GM23338 (cell line): ENCODE measurements at regions not wholly inside any gene's neighbourhood (a gene's known extent, or its start where the extent isn't known, plus 50 kb on each side); places are given as distances from the start of the nearest gene placed in this dataset.

Experiments
- ATAC-seq: fragments of 200-7000 bp; cut with Tn5 transposase; 3 replicates; pipeline ENCODE4 v1.9.1; 2020
- DNase-seq: peaks from one replicate; pipeline ENCODE4 v3.0.0-alpha.2; 2015; ENCODE audit warnings: low spot score
- H2AFZ ChIP-seq: fragments of 200-600 bp; sonication (generic); 2 replicates; pipeline ENCODE4 v1.8.0; 2016; ENCODE audit warnings: antibody characterized with exemption, mild to moderate bottlenecking, moderate library complexity
- H3F3A ChIP-seq: fragments of 200-600 bp; sonication (generic); replicated peaks from 2 replicates; pipeline ENCODE4 v1.8.0; 2017; ENCODE audit warnings: antibody characterized with exemption, mixed run types, low read depth
- H3K27ac ChIP-seq: fragments of 200-600 bp; sonication (generic); 2 replicates; pipeline ENCODE4 v1.6.1; 2016; ENCODE audit warnings: low read depth
- H3K27me3 ChIP-seq: fragments of 200-600 bp; sonication (generic); 2 replicates; pipeline ENCODE4 v1.8.0; 2016; ENCODE audit warnings: mild to moderate bottlenecking, mixed run types, moderate library complexity; ENCODE audit not compliant: insufficient read depth
- H3K36me3 ChIP-seq: fragments of 200-600 bp; sonication (generic); 2 replicates; pipeline ENCODE4 v1.8.0; 2016; ENCODE audit warnings: mild to moderate bottlenecking; ENCODE audit not compliant: insufficient read depth
- H3K4me1 ChIP-seq: fragments of 200-600 bp; sonication (generic); 2 replicates; pipeline ENCODE4 v1.8.0; 2016; ENCODE audit warnings: mild to moderate bottlenecking, moderate library complexity; ENCODE audit not compliant: insufficient read depth
- H3K4me2 ChIP-seq: fragments of 200-600 bp; sonication (generic); 2 replicates; pipeline ENCODE4 v1.7.1; 2017; ENCODE audit warnings: mixed run types
- H3K4me3 ChIP-seq: fragments of 200-600 bp; sonication (generic); 2 replicates; pipeline ENCODE4 v1.6.1; 2016; ENCODE audit warnings: mixed run types
- H3K79me2 ChIP-seq: fragments of 200-600 bp; sonication (generic); replicated peaks from 2 replicates; pipeline ENCODE4 v1.8.0; 2017; ENCODE audit warnings: mild to moderate bottlenecking; ENCODE audit not compliant: insufficient read depth
- H3K9me2 ChIP-seq: fragments of 200-600 bp; sonication (generic); 2 replicates; pipeline ENCODE4 v1.8.0; 2017; ENCODE audit not compliant: insufficient read depth
- H4K20me1 ChIP-seq: fragments of 200-600 bp; sonication (generic); replicated peaks from 2 replicates; pipeline ENCODE4 v1.8.0; 2017; ENCODE audit warnings: mild to moderate bottlenecking; ENCODE audit not compliant: insufficient read depth
- H3K27ac Mint-ChIP-seq: 2 replicates; pipeline ENCODE4 v1.8.0; 2020; ENCODE audit warnings: inconsistent platforms, mild to moderate bottlenecking, moderate library complexity, mixed read lengths
- H3K27me3 Mint-ChIP-seq: 3 replicates; pipeline ENCODE4 v1.8.0; 2022; ENCODE audit warnings: low read depth, mild to moderate bottlenecking, moderate library complexity, mixed read lengths, inconsistent platforms; ENCODE audit not compliant: insufficient read depth, poor library complexity
- H3K36me3 Mint-ChIP-seq: 3 replicates; pipeline ENCODE4 v1.8.0; 2021; ENCODE audit warnings: low read depth, mild to moderate bottlenecking, inconsistent platforms, moderate library complexity, mixed read lengths
- H3K4me1 Mint-ChIP-seq: 3 replicates; pipeline ENCODE4 v1.8.0; 2020; ENCODE audit warnings: mild to moderate bottlenecking, inconsistent platforms, mixed read lengths
- H3K4me3 Mint-ChIP-seq: 3 replicates; pipeline ENCODE4 v1.8.0; 2021; ENCODE audit warnings: moderate library complexity, mild to moderate bottlenecking, inconsistent platforms, mixed read lengths
- H3K9me3 Mint-ChIP-seq: 3 replicates; pipeline ENCODE4 v1.8.0; 2020; ENCODE audit warnings: moderate library complexity, mild to moderate bottlenecking, inconsistent platforms, mixed read lengths
- CREB1 ChIP-seq: fragments of 250-450 bp; sonication (Bioruptor Pico); IDR thresholded peaks from 2 replicates; pipeline ENCODE4 v1.5.0; 2020; ENCODE audit warnings: low read depth, mild to moderate bottlenecking, moderate library complexity
- CTCF ChIP-seq, 2 experiments: fragments of 200-600 bp in 1 of 2; sonication (generic) in 1 of 2; conservative IDR thresholded peaks; 2 replicates each; pipeline versions ENCODE4 v1.5.1 to v1.6.1; 2016 to 2017; ENCODE audit warnings: antibody characterized with exemption in 2 of 2, low read depth in 2 of 2, mild to moderate bottlenecking in 2 of 2, moderate library complexity in 1 of 2
- EZH2 ChIP-seq: fragments of 200-600 bp; sonication (generic); IDR thresholded peaks from one replicate; pipeline ENCODE4 v1.8.0; 2017; ENCODE audit warnings: antibody characterized with exemption, mild to moderate bottlenecking, low read depth; ENCODE audit not compliant: unreplicated experiment
- EZH2phosphoT487 ChIP-seq: fragments of 200-600 bp; sonication (generic); IDR thresholded peaks from one replicate; pipeline ENCODE4 v1.8.1; 2018; ENCODE audit warnings: antibody characterized with exemption; ENCODE audit not compliant: unreplicated experiment
- JUNB ChIP-seq: IDR thresholded peaks from one replicate; pipeline ENCODE4 v1.6.1; 2016; ENCODE audit warnings: antibody characterized with exemption; ENCODE audit not compliant: unreplicated experiment
- NANOG ChIP-seq: IDR thresholded peaks from 2 replicates; pipeline ENCODE4 v1.6.1; 2016; ENCODE audit warnings: antibody characterized with exemption, borderline replicate concordance
- POLR2AphosphoS5 ChIP-seq: IDR thresholded peaks from 2 replicates; pipeline ENCODE4 v1.6.1; 2016; ENCODE audit warnings: antibody characterized with exemption, low read depth
- REST ChIP-seq: IDR thresholded peaks from one replicate; pipeline ENCODE4 v1.6.1; 2018; ENCODE audit warnings: antibody characterized with exemption; ENCODE audit not compliant: unreplicated experiment
- STAT1 ChIP-seq: IDR thresholded peaks from one replicate; pipeline ENCODE4 v1.6.1; 2016; ENCODE audit warnings: antibody characterized with exemption; ENCODE audit not compliant: unreplicated experiment
- ZNF114 ChIP-seq: fragments of 250-450 bp; sonication (Bioruptor Pico); IDR thresholded peaks from 2 replicates; pipeline ENCODE4 v1.5.0; 2020; ENCODE audit warnings: mild to moderate bottlenecking, moderate library complexity
- ZNF331 ChIP-seq: fragments of 250-450 bp; sonication (Bioruptor Pico); IDR thresholded peaks from 2 replicates; pipeline ENCODE4 v1.5.0; 2020; ENCODE audit warnings: low read depth, mild to moderate bottlenecking, moderate library complexity
- TF ChIP-seq, protein P1 (sequence below): IDR thresholded peaks from 2 replicates; pipeline ENCODE4 v1.6.1; 2016; ENCODE audit warnings: antibody characterized with exemption
- TF ChIP-seq, protein P2 (sequence below): fragments of 250-450 bp; sonication (Bioruptor Pico); IDR thresholded peaks from 2 replicates; pipeline ENCODE4 v1.5.0; 2020; ENCODE audit warnings: mild to moderate bottlenecking, moderate library complexity

GRCh38 chr11:29956076-29956556, 60.7 kb downstream of the KCNA4 start:
- Mint-ChIP-seq H3K36me3 (no peaks in the 10 kb centered on the region), H3K4me3 (no peak overlapping the region), H3K27ac (no peak overlapping the region), H3K4me1 (peaks cover 32% of the 10 kb centered on the region), H3K27me3 (peaks cover 2% of the 10 kb centered on the region), H3K9me3 (no peaks in the 10 kb centered on the region; the same call in 2 of the 3 replicates)
- 0 out of 2 replicates have a peak, but pooled peaks cover 4% of the 10 kb centered on the region for H3K9me2 ChIP-seq
- peaks cover 25% of the 10 kb centered on the region for H3K4me1 ChIP-seq
- TF ChIP-seq POLR2AphosphoS5 (no peak), EZH2phosphoT487 (no peak), ZNF331 (CRISPR knock-in tag) (no peak), JUNB (no peak), REST (no peak), NANOG (no peak), STAT1 (no peak), EZH2 (no peak), CREB1 (no peak), CTCF (conservative IDR thresholded peaks at IDR 0.05; ENCODE audit: low read depth in 2 of 2) (no peak), ZNF114 (CRISPR knock-in tag) (no peak)
- TF ChIP-seq, protein P1, sequence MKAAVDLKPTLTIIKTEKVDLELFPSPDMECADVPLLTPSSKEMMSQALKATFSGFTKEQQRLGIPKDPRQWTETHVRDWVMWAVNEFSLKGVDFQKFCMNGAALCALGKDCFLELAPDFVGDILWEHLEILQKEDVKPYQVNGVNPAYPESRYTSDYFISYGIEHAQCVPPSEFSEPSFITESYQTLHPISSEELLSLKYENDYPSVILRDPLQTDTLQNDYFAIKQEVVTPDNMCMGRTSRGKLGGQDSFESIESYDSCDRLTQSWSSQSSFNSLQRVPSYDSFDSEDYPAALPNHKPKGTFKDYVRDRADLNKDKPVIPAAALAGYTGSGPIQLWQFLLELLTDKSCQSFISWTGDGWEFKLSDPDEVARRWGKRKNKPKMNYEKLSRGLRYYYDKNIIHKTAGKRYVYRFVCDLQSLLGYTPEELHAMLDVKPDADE = no peak
- TF ChIP-seq, protein P2, sequence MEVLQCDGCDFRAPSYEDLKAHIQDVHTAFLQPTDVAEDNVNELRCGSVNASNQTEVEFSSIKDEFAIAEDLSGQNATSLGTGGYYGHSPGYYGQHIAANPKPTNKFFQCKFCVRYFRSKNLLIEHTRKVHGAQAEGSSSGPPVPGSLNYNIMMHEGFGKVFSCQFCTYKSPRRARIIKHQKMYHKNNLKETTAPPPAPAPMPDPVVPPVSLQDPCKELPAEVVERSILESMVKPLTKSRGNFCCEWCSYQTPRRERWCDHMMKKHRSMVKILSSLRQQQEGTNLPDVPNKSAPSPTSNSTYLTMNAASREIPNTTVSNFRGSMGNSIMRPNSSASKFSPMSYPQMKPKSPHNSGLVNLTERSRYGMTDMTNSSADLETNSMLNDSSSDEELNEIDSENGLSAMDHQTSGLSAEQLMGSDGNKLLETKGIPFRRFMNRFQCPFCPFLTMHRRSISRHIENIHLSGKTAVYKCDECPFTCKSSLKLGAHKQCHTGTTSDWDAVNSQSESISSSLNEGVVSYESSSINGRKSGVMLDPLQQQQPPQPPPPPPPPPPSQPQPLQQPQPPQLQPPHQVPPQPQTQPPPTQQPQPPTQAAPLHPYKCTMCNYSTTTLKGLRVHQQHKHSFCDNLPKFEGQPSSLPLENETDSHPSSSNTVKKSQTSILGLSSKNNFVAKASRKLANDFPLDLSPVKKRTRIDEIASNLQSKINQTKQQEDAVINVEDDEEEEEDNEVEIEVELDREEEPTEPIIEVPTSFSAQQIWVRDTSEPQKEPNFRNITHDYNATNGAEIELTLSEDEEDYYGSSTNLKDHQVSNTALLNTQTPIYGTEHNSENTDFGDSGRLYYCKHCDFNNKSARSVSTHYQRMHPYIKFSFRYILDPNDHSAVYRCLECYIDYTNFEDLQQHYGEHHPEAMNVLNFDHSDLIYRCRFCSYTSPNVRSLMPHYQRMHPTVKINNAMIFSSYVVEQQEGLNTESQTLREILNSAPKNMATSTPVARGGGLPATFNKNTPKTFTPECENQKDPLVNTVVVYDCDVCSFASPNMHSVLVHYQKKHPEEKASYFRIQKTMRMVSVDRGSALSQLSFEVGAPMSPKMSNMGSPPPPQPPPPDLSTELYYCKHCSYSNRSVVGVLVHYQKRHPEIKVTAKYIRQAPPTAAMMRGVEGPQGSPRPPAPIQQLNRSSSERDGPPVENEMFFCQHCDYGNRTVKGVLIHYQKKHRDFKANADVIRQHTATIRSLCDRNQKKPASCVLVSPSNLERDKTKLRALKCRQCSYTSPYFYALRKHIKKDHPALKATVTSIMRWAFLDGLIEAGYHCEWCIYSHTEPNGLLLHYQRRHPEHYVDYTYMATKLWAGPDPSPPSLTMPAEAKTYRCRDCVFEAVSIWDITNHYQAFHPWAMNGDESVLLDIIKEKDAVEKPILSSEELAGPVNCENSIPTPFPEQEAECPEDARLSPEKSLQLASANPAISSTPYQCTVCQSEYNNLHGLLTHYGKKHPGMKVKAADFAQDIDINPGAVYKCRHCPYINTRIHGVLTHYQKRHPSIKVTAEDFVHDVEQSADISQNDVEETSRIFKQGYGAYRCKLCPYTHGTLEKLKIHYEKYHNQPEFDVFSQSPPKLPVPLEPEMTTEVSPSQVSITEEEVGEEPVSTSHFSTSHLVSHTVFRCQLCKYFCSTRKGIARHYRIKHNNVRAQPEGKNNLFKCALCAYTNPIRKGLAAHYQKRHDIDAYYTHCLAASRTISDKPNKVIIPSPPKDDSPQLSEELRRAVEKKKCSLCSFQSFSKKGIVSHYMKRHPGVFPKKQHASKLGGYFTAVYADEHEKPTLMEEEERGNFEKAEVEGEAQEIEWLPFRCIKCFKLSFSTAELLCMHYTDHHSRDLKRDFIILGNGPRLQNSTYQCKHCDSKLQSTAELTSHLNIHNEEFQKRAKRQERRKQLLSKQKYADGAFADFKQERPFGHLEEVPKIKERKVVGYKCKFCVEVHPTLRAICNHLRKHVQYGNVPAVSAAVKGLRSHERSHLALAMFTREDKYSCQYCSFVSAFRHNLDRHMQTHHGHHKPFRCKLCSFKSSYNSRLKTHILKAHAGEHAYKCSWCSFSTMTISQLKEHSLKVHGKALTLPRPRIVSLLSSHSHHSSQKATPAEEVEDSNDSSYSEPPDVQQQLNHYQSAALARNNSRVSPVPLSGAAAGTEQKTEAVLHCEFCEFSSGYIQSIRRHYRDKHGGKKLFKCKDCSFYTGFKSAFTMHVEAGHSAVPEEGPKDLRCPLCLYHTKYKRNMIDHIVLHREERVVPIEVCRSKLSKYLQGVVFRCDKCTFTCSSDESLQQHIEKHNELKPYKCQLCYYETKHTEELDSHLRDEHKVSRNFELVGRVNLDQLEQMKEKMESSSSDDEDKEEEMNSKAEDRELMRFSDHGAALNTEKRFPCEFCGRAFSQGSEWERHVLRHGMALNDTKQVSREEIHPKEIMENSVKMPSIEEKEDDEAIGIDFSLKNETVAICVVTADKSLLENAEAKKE (CRISPR knock-in tag) = no peak
- H3K4me2 ChIP-seq = no peak overlapping the region
- H3K27me3 ChIP-seq = no peaks in the 10 kb centered on the region
- H3K27ac ChIP-seq = no peak overlapping the region
- H3K79me2 ChIP-seq = no peaks in the 10 kb centered on the region
- H3K4me3 ChIP-seq = no peak overlapping the region
- no peaks in the 10 kb centered on the region for H4K20me1 ChIP-seq
- no peak overlapping the region for H2AFZ ChIP-seq
- H3F3A ChIP-seq = no peaks in the 10 kb centered on the region
- ATAC-seq (no peak), DNase-seq (no peak)
- no peaks in the 10 kb centered on the region for H3K36me3 ChIP-seq
